ENCODE measurements at regions not wholly inside any gene's neighbourhood (a gene's known extent, or its start where the extent isn't known, plus 50 kb on each side); places are given as distances from the start of the nearest gene placed in this dataset.
"Not testable (repeated sequence)": the region's sequence is repeated elsewhere in the genome, so short reads cannot be mapped to it uniquely, and the experiment has no call there.

DNA sequence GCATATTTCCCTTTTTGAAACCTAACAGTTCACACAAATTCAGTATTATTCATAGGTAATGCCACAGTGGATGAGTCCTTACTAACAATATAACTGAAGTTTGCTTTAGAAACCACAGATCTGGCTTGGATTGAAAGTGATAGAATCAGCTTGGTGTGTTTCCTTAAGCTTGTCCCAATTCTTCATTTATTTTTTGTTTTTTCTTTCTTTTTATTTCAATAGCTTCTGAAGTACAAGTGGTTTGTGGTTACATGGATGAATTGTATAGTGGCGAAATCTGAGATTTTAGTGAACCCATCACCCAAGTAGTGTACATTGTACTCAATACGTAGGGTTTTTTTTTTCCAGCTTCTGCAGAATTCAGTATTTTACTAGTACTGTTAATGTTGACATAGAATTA is 518.2 kb upstream of the SEMA3D start:
- intact Hi-C loops (cut with DNase I) = no loop called here
- DNase-seq (ENCODE audit: low spot score) = no peak

DNA sequence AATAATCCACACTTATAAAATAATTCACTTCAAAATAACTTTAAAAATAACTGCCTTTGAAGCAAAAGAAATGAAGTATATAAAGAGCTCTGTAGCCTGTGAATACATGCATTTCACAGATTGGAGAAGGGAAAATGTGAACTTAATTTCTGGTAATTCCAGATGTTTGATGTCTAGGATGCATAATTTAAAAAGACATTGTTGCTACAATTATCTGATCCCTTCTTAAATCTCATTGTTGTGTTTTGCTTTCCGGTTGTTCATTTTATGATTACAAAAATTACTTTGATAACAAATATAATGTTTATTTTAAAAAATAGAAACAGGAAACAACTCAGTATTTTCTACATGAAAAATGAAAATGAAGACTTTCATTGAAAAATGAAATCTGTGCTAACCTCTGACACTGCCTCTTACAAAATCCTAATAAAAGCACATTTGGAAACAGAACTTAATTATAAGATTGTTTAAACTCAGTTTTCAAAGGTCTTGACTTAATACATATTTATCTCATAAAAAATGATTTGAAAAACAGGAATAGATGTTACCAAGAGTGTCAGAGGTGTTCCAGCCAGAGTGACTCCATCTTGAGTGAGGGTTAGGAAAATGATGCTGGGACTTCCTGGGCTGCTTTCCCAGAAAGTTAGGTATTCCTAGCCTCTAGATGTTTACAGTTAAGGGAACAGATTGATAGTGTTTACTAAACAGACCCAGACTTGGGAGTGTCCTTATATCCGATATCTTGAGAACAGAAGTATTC is 516.6 kb upstream of the SEMA3D start:
- intact Hi-C loops (cut with DNase I) = no loop called here

DNA sequence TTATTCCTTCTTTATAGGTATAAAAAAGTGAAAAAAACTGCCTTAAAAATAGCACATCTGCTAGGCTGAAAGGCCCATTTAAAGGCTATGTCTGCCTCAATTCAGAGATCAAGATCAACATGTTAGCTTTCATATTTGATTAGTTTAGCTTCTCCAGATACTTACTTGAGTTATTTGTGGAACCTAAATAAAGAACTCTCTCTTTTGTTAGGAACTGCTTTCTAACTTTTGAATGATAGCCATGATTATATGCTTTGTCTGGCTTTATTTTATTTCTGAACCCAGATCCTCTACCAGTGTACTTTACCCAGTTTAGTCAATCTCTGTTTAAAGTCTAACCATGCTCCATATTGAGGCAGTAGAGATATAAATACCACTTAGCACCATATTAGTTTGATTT is 515.5 kb upstream of the SEMA3D start:
- intact Hi-C loops (cut with DNase I) = no loop called here
- DNase-seq (ENCODE audit: low spot score) = no peak

More for the DNA sequence above, 516.6 kb upstream of the SEMA3D start:
- DNase-seq (ENCODE audit: low spot score) = no peak

DNA sequence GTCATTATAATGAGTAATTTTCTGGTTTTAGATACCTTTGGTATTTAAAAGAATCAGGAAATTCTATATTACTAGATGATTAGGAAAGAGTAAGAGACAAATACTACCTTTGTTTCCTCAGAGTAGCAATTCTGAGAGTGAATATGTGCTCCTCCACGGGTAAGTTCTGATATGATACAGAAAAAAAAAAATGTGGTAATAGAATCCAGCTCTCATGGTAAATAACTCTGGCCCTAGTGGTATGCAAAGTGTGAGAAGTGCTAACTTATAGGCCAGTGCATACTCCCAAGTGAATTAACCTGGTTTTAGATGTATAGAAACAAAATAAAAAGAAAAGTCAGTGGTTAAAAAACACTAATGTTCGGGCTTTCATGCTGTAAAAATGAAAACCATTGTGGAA is 512.6 kb upstream of the SEMA3D start:
- no peak for DNase-seq (ENCODE audit: low spot score)
- intact Hi-C loops (cut with DNase I) = no loop called here

DNA sequence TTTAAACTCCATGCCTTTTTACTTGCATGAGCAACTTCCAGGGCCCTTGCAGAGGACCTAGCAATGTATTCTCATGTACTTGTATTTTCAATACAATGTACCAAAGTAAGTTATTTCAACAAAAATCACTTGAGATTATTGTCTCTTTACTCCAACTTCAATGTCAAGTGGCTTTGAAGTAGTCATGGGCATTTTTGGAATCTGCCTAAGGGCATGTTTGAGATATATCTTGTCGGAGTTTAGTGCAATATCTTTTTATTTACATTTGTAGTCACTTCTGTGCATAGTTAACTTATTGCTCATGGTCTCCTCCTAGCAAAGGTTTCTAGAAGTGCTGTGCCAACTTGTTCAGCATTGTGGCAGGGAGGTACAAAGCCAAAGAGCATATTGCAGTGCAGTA is 508.7 kb upstream of the SEMA3D start:
- intact Hi-C loops (cut with DNase I) = no loop called here
- DNase-seq (ENCODE audit: low spot score) = no peak

DNA sequence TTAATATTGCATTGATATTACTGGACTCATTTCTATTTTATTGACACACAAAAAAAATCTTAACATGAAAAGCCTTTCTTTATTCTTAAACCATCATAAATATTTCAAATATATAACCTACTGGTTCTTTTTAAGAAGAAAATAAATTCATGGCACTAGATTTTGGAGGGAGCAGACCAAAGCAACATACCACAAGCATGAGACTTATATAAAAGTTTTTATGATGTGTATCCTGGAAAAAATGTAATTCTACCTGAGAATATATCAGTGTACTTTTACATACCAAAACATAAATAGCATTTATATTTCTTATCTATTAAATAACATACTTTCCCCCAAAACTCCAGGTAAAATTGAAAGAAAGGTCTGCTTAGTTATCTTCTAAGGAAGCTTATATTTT is 508.2 kb upstream of the SEMA3D start:
- intact Hi-C loops (cut with DNase I) = no loop called here
- no peak for DNase-seq (ENCODE audit: low spot score)

DNA sequence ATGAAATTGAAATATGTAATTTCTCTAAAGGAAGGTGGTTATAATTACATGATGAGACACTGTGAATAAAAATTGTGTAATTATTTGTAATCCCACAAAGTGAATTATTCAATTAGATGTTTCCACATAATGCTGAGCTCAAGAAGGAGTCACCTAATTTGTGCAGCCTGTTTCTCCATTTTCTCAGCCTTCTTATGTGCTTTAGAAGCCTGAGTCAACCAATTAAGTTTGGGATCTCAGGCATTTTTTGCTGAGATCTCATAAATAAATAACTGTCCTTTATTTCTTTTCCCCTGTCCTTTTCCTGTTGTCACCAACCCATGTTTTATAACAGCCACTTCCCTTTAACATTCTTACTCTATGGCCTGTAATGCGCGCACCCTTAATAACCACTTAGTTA is 506.5 kb upstream of the SEMA3D start:
- intact Hi-C loops (cut with DNase I) = no loop called here
- no peak for DNase-seq (ENCODE audit: low spot score)

DNA sequence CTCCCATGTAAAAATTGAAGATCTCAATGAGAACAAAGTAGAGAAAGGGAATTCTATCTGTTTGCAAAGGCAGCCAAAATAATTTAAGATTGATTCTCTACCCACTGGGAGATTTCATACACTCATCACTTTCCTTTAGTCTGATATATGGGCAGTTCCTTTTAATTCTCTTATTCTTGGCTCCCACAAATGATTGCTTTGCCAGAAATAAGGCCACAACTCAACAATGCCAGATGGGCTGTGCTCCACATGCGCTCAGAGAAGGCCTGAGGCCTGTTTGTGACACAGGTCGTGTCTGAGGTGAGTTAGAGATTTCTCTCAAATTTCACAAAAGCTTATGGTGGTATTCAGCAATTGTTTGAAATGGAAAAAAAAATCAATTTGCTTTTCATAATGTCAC is 501.9 kb upstream of the SEMA3D start:
- no peak for DNase-seq (ENCODE audit: low spot score)
- intact Hi-C loops (cut with DNase I) = no loop called here

DNA sequence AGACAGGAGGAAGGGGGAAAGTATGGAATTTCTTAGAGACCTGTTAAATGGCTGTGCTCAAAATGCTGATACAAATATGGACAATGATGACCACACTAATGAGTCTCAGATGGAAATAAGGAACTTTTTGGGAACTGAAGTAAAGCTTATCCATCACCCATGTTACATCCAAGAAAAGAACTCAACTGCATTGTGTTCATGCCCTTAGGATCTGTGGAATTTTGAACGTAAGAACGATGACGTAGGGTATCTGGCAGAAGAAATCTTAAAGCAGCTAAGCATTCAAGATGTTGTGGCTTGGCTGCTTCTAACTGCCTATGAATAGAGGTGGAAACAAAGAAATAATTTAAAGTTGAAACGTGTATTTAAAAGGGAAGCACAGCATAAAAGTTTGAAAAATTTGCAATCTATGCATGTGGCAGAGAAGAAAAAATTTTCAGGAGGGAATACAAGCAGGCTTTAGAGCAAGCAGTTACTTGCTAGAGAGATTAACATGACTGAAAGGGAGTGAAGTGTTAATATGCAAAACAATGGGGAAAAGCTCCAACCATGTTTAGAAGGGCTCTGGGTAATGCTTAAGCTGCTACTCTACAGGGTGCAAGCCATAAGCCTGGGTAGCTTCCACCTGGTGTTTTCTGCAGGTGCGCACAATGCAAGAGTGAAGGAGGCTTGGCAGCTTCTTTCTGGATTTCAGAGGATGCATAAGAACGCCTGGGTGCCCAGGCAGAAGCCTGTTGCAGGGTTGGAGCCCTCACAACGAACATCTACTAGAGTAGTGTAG is 499.7 kb upstream of the SEMA3D start:
- no peak for DNase-seq (ENCODE audit: low spot score)
- intact Hi-C loops (cut with DNase I) = no loop called here

DNA sequence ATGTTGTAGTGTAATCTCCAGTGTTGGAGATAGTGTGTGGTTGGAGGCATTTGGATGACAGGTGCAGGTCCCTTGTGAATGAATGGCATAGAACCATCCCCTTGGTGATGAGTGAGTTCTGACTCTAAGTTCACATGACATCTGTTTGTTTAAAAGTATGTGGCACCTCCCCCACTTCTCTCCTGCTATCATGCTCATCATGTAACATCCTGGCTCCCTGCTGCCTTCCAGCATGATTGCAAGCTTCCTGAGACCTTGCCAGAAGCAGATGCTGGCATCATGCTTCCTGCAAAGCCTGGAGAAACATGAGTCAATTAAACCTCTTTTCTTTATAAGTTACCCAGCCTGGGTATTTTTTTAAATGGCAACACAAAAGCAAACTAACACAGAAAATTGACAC is 499.0 kb upstream of the SEMA3D start:
- intact Hi-C loops (cut with DNase I) = no loop called here
- DNase-seq (ENCODE audit: low spot score) = no peak

DNA sequence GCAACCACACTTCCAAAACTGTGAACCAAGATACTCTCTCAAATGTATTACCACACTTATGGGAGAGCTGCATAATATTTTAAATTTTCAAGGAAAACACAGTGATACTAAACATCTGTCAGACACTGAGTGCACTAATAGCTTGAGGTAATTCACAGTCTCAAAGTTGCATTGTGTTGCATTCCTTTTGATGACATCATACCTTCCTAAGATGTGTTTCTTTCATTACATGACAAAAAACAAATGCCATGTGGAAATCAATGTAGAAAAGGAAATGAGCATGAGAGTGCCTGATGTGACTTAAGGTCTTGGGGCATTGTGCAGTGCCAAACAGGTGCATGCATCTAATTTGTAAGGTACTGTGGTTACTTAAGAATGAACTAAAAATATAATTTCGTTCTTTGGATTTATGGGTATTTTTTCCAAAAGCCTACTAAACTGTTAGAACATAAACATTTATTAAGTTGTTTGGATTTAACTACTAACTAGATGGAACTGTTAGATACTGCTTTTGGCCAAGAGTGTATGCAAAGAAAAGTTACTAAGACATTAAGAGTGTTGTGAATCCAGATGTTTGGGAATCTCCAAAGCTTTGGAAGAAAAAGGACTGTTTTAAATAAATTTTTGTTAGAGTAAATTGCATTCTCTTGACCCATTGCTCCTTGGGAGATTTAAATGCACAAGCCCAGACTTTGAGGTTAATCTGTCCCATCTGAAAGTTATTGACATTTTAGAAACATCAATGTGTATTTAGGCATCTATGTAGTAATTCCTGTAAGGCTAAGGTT is 496.2 kb upstream of the SEMA3D start:
- no peak for DNase-seq (ENCODE audit: low spot score)
- intact Hi-C loops (cut with DNase I) = no loop called here

DNA sequence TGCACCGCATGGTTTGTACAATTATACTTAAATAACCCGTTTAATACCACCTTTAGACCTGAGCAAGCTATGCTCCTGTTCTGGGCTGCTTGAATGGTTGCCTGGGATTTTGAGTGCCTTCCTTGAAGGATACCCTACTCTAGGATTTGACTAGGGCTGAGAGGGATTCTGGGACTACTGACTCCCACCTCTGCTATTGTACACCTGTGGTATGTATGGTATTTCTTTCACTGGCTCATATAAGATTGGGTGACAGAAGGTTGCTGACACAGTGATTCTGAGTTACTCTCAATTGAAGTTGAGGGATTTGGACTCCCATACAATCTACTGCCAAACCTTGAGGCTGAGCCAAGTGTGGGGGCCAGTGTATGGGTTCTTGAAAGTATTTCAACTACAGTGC is 494.4 kb upstream of the SEMA3D start:
- intact Hi-C loops (cut with DNase I) = no loop called here
- no peak for DNase-seq (ENCODE audit: low spot score)

DNA sequence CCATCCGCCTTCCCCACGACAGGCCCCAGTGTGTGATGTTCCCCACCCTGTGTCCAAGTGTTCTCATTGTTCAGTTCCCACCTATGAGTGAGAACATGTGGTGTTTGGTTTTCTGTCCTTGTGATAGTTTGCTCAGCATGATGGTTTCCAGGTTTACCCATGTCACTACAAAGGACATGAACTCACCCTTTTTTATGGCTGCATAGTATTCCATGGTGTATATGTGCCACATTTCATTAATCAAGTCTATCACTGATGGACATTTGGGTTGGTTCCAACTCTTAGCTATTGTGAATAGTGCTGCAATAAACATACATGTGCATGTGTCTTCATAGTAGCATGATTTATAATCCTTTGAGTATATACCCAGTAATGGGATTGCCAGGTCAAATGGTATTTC is 488.2 kb upstream of the SEMA3D start:
- DNase-seq (ENCODE audit: low spot score); intact Hi-C loops (cut with DNase I): not testable (repeated sequence)

DNA sequence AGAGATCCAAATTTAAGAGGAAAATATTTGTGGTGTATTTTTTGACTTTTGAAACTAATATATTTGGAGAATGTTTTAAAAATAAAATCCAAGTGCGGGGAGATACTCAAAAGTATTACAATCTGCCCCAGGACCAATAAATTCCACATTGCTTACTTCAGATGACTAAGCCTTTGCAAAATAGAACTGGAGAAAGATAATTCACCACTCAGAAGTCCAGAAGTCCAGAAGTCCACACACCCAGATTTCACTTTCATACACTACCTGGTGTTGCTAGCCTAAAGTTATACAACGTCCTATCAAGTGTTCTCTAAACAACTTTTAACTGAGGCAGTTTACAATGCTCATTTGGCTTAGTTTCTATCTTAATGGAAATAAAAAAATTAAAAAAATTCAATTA is 487.0 kb upstream of the SEMA3D start:
- no peak for DNase-seq (ENCODE audit: low spot score)
- intact Hi-C loops (cut with DNase I) = no loop called here

DNA sequence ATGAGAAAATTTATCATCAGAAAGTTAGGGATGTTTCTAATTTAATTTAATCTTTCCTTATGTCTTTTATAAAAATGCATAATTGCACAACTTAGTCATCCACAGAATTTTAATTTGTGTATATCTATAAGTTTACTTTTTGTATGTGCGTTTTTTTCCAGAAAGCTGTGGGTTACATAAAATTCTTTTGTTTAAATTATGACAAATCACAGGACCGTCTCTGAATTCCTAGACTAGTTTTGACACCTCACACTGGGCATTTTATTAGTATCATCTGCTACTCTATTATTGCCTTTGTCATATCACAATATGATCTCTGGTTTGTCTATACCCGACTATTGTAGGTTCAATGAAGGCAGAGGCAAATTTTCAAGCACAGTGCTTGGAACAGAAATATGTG is 482.4 kb upstream of the SEMA3D start:
- intact Hi-C loops (cut with DNase I) = no loop called here
- no peak for DNase-seq (ENCODE audit: low spot score)

DNA sequence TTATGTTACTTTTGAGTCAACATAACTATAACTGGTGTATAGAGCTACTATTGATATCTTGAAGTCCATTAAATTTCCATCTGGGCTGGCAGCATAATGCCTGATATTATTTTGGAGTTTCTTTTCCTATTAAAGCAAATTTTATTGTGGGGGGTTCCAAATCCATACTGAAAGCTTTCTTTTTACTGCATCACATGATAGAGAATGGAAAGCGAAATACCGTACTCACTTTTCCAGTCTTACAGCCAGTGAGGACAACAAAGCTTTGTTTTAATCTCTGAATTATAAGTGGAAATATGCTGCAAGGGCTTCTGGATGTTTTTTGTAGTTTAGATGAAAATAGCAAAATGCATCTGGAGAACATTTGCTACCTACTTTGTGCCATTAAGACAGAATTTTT is 477.5 kb upstream of the SEMA3D start:
- no peak for DNase-seq (ENCODE audit: low spot score)
- intact Hi-C loops (cut with DNase I) = no loop called here

DNA sequence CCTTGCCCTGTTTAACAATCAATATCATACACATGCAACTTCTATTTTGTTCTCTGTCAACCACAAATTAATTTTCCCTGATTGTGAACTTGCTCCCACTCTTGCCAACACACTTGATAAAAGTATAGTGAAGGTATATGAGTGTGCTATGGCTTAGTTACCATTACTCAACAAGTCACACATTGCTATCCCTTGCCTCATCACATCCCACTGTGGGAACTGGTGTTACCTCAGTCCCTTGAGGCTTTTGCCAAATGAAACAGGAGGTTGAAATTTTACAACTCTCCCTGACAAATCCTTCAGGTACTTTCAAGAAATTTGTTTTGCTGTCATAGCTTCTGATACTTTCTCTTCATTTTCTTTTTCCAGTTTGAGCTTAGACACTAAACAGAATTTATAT is 472.5 kb upstream of the SEMA3D start:
- DNase-seq (ENCODE audit: low spot score) = no peak
- intact Hi-C loops (cut with DNase I) = no loop called here

DNA sequence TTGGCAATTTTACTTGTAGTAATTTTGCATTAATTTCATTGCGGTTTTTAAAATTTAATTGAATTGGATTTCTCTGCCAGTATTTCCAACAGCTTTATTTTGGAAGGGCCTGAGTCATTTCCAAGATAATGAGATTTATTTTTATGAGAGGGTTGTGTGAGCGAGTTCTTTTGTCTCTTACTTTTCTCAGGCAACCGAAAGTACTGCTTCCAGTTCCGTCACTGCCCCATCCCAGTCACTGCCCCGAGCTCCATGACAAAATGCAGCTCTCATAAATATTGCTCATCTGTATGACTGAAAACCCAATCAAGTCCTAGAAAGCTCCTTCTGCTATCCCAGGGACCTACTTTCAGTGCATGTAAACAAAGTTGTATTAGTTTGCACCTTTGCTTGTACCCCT is 468.4 kb upstream of the SEMA3D start:
- intact Hi-C loops (cut with DNase I) = no loop called here
- no peak for DNase-seq (ENCODE audit: low spot score)

DNA sequence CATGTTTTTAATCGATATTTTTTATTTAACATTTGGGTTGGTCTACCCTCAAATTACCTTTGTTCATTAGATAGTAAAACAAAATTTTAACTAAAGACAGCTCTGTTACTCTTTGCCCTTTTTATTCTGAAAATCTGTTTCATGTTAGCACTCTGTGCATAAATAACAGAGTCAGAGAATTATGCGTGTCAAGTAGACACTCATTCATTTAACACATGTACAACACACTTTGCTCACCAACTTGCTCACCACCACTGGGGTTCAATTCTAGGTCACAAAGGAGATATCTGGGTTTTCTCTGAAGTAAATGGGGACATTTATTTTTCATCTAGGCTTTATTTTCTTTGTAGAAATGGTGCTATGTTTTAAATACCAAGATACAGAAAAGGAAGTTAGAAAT is 457.4 kb upstream of the SEMA3D start:
- DNase-seq (ENCODE audit: low spot score) = no peak
- intact Hi-C loops (cut with DNase I) = no loop called here

DNA sequence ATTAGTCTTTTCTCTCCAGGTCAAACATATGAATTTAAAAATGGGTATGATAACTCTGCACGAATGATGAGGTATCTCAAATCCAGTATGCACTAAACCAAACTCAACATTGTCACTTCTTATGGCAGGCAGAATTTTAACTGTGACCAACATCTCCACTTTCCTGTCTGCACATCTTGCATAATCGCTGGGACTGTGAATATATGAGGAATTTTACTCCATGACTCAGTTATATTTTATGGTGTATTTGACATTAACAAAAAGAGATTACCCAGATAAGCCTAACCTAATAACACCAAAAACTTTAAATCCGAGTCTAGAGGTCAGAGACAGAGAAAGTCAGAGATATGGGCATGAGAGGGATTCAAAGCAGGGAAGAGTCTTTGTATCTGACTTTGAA is 454.5 kb upstream of the SEMA3D start:
- DNase-seq (ENCODE audit: low spot score) = no peak
- intact Hi-C loops (cut with DNase I) = no loop called here
